GM19397 (cell line): ENCODE measurements at regions not wholly inside any gene's neighbourhood (a gene's known extent, or its start where the extent isn't known, plus 50 kb on each side); places are given as distances from the start of the nearest gene placed in this dataset.
"Not testable (repeated sequence)": the region's sequence is repeated elsewhere in the genome, so short reads cannot be mapped to it uniquely, and the experiment has no call there.

Experiments
- ATAC-seq: cut with Tn5 transposase; IDR thresholded peaks from one replicate; pipeline ENCODE4 v1.9.1; 2021; ENCODE audit warnings: mild to moderate bottlenecking, moderate library complexity; ENCODE audit not compliant: unreplicated experiment

DNA sequence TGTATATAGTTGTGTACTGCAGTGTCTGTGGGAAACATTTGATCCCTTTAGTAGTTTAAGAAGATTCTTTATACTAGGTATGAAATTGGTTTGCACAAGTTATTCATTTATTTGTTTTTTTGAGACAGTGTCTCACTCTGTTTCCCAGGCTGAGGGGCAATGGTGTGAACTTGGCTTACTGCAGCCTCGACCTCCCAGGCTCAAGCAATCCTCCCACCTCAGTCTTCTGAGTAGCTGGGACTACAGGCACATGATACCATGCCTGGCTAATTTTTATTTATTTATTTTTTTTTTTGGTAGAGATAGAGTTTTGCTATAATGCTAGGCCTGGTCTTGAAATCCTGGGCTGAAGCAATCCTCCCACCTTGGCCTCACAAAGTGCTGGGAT lies 209.4 kb downstream of the RASSF9 start:
- ATAC-seq, result no peak

DNA sequence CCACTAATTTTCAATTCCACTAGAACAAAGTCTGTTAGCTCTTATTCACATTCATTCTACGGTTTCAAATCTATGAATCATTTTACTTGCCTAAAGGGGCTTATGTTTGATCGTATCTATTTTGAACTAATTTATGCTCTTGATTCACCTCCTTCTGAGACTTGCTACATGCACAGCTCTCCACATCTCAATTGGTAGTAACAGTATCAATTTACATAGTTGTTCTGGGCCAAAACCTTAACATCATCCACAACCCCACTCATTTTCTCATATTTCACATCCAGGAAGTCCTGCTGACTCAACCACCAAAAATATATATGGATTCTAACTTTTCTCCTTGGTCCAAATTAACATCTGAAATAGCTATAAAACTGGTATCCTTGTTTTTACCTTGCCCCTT lies 208.6 kb downstream of the RASSF9 start:
- ATAC-seq, result no peak

DNA sequence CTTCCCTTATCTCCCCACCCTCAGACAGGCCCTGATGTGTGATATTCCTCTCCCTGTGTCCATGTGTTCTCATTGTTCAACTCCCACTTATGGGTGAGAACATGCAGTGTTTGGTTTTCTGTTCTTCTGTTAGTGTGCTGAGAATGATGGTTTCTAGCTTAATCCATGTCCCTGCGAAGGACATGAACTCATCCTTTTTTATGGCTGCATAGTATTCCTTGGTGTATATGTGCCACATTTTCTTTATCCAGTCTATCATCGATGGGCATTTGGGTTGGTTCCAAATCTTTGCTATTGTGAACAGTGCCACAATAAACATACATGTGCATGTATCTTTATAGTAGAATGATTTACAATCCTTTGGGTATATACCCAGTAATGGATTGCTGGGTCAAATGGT lies 207.6 kb downstream of the RASSF9 start:
- ATAC-seq, result not testable (repeated sequence)

DNA sequence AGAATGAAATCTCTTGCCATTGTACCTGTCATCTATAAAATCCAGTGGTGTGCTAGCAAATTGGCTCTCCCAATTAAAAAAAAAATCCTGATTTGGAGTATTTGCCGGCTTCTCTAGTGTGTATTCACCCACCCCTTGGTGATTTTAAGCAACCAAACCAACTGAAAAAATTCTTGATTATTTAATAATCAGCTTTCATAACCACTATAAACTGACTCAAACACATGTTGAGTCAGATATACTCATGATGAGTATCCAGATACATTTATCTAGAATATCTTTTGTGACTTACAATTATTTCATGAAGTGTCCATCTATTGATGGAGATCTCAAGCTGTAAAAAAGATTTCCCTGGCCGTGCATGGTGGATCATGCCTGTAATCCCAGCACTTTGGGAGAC lies 205.4 kb downstream of the RASSF9 start:
- no peak for ATAC-seq

DNA sequence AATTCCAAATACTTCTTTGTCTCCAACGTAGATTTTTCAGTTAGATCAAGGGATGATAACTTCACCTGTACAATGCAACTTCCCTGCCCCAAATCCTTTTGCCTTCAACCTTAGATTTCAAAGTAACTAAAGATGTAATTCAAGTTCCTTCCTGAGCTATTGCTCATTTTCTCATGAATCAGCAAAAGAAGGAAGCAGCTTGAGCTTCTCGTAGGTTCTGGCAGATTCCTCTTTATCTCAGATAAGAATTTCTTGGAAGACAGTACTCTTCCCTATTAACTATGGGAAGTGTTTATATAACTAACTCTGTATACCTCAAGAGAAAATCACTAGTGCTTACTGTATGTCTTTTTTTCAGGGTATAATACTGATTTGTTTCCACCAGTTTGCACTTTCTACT lies 203.8 kb downstream of the RASSF9 start:
- ATAC-seq, result no peak

DNA sequence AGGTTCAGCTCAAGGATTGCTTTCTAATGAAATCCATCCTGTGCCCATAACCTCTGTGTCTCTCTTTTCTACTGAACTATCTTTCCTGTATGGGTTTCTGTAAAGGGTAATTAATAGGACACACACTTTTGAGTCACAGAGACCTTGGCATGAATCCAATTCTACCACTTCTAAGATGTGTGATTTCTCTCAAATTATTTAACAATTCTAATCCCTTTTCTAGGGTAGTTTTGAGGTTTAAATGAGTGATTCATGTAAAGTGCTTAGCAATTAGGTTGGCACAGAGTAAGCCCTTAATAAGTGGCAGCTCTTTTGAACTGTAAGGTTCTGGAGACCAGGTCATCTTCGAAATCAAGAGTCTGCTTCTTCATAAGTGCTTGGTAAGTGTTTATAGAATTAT lies 202.7 kb downstream of the RASSF9 start:
- no peak for ATAC-seq

DNA sequence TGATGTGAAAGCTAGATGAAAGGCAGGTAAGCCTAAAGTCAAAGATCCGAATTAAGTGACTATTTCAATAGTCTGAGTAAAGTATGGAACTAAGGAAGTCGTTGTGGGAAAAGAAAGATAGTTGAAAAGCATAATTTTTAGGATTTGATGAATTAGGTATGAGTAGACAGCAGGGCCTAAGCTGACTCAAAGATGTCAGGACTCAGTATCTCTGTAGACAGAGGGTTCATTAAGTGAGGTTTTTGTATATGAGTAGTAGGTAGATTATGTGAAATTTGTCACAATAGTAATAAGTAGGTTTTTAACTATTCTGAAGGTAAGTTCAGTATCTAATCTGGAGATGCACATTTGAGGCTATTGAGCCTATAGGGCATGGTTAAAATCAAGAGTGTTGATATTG lies 196.4 kb downstream of the RASSF9 start:
- no peak for ATAC-seq

DNA sequence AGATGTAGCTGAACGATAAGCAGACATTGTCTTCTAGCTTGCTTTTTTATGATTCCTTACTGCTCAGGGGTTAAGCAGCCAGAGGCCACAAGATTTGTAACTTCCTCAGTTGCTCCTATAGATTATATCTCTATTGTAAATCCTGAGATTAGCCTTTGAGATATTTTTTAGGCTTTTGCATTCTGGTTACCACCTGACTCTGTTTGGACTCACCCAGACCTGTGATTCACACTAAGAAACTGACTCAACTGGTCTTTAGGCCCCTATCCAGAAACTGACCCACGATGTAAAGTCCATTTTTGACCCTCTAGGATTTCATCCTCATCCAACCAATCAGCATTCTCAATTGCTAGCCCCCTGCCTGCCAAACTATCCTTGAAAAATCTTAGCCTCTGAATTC lies 194.4 kb downstream of the RASSF9 start:
- no peak for ATAC-seq

DNA sequence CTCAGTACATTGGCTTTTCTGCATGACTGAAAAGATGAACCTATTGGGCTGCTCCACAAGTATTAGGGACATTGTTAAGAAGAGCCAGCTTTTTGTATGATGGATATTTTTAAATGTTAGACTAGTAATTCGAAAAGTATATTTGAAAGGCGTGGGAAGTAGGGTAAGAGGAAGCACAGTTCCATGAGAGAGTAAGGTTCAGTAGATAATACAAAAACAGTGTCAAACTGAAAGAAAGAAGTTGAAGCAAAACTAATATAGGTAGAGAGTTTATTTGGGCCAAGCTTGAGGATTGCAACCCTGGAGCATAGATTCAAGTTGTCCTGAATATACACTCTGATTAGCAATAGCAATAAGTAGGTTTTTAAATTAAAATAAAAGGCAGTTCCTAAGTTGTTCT lies 193.9 kb downstream of the RASSF9 start:
- ATAC-seq, result no peak

DNA sequence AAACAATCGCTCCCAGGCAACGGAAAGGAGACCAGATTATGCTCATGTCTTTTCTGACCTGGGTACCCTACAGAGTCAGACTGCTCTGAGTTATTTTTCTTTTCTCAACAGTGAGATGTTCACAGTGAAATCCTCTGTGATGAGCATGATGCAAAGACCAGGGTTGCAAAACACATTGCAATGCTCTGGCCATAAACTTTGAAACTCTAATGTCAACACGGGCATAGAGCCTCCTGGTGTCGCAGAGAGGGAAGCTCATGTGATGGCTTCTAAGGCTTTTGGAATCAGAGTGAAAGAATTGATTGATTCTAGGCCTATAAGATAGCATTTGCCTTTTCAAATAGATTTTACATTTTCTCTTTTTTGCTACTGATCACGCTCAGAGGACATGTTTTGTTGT lies 193.4 kb downstream of the RASSF9 start:
- ATAC-seq, result no peak

DNA sequence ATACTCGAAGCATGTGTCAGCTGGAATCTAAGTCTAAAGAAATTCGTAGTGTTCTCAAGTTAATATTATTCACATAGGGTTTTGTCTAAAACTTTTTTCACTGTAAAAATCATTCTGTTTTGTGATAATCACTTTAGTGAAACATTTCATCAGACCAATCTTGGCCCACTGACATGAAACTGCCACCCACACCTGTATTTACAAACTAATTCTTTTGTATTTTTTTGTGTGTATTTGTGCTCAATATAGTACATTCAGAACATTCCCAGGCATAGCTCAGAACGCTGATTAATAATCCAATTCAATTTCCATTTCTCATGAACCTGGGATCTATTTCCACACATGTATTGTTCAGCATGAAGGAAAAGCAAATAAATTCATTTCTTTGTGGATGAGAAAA lies 191.7 kb downstream of the RASSF9 start:
- ATAC-seq, result no peak

DNA sequence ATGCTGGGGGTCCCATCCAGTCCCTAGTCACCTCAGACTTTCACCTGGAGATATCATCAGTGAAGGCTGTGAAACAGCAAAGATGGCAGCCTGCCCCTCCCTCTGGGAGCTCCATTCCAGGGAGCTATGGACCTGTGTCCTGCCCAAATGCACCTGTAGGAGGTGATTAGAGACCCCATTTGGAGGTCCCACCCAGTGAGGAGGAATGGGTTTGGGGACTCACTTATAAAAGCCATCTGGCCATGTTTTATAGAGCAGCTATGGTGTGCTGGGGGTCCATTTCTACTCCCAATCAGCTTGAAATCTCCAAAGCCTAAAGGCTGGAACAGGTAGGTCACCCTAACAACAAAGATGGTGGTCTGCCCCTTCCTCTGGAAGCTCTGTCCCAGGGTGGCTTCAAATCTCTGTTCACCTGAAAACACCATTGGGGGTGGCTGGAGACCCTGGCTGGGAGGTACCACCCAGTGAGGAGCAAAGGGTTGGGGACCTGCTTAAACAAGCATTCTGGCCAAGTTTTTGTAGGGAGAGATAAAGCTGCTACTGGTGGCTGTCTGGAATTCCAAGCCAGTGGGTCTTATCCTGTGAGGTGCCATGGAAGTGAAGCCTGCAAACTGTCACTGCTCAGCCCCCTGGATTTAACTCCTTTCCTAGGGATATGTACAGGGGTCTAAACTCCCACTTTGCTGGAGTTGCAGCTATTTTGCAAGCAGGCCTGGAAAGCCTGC lies 182.3 kb downstream of the RASSF9 start:
- no peak for ATAC-seq

DNA sequence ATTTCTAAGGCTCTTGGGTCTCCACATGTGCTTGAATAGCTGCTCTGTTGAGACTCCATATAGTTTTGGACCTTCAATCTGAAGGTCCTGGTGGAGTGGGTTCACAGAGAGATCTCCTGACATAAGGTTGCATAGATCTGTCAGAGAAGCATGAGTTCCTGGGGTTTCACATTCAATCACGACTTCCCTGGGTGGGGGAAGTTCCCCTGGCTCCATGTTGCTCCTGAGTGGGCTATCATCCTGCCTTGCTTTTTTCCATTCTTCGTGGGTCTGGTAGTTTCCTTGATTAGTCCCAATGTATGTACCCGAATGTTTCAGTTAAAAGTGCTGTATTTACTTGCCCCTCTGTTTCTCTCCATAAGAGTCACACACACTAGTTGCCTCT lies 181.8 kb downstream of the RASSF9 start:
- no peak for ATAC-seq

DNA sequence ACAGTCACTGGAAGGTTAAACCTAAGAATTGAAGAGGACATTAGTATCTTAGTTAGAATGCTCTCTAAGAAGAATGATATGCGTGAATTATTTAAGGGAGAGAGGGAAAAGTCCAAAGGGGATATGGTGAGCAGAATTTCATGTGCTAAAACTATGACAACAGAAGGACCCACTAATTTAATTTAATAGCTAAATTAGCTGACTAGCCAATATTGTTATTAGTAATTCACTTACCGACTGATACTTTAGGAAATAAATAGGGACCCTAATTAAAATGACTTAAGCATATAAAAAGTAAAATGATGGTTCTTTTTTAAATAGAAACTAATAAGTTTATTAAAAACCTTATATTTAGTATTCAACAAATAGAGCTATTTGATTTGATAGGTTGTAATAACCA lies 179.6 kb downstream of the RASSF9 start:
- ATAC-seq, result no peak

DNA sequence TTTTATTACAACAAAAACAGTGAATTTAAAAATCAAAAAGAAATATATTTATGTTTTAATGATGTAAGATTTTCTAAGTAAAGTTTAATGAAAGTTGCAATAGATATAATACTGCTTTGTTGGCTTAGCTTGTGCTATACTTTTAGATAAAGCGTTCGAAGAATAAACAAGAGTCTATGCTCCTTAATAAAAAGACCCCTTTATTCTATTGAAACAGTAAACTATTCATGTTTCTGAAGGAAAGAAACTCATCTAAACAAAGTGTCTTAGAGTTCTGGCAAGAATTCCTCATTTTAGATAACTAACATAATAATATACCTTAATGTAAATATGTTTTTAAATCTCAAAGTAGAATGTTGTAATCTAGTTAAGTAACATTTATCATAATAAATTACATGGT lies 179.0 kb downstream of the RASSF9 start:
- no peak for ATAC-seq

DNA sequence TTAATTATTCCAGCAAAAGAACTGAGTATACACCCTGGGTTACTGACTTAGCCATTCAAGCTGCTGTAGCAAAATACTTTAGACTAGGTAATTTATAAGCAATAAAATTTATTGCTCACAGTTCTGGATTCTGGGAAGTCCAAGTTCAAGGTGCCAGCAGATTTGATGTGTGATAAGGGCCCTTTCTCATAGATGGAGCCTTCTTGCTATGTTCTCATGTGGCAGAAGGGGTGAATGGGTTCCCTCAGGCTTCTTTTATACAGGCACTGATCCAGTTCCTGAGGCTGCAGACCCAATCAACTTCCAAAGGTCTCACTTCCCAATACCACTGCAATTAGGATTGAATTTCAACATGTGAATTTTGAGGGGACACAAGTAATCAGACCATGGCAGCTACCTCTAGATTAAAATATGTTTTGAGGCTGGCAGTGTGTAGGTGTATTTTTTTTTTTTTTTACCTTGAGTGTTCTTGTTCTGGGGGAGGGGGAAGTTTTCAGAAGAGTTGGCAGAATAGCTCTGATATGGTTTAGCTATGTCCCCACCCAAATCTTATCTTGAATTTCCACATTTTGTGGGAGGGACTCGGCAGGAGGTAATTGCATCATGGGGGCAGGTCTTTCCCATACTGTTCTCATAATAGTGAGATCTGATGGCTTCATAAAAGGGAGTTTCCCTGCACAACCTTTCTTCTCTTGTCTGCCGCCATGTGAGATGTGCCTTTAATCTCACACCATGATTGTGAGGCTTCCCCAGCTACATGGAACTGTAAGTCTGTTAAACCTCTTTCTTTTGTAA lies 178.2 kb downstream of the RASSF9 start:
- no peak for ATAC-seq

DNA sequence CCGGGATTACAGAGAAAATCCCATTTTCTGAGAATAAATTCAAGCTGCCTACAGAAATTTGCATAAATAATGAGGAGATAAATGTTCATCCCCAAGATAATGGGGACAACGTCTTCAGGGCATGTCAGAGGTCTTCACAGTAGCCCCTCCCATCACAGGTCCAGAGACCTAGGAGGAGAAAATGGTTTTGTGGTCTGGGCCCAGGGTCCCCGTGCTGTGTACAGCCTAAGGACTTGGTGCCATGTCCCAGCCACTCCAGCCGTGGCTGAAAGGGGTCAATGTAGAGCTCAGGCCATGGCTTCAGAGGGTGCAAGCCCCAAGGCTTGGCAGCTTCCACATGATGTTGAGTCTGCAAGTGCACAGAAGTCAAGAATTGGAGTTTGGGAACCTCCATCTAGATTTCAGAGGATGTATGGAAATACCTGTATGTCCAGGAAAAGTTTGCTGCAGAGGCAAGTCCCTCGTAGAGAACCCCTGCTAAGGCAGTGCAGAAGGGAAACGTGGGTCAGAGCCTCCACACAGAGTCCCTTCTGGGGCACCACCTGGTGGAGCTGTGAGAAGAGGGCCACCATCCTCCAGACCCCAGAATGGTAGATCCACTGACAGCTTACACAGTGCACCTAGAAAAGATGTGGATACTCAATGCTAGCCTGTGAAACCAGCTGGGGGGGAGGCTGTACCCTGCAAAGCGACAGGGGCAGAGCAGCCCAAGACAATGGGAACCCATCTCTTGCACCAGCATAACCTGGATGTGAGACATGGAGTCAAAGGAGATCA lies 176.3 kb downstream of the RASSF9 start:
- ATAC-seq, result no peak

DNA sequence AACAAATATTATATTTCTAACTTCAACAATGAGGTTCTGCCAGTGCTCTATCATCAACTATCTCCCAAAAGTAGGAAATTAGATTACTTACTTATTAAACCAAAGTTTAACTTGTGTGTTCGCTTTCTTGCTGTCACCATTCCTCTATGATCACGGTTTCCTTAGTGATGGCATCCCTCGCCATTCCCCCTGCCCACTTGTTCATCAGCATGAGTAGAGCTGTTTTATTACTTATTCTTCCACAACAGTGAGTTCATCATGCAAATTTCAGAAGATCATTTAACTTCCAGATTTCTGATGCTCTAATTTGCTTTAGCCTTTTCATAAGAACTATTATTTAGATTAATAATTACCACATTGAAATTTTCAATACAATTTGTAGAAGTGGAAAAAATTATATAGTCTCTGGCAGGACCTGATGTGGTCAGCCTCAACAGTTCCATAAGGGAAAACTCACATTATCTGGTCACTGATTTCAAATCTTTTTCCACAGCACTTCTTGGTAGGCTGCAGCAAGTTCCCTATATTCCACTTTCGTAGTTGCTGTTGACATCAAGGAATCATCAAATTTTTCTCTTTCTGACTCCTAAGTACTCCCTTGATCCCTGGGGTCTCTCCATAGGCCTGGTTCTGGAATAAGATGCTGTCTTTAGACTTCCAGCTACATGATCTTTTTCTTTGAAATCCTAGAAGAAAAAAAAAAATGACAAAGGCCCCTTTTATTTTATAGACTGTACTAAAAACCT lies 174.6 kb downstream of the RASSF9 start:
- no peak for ATAC-seq

DNA sequence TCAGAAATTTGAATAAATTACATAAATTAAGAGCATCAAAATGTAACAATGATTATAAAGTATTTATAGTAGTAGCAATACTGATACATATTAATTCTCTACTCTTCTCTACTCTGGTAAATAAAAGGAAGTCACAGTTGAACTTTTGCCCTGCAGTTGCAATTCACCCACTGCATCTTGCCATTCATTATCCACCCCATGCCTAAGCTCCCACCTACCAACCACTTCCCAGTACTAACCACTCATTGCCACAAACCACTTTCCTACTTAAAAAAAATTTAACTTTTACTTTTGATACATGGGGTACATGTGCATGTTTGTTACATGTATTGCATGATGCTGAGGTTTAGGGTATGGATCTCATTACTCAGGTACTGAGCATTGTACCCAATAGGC lies 174.0 kb downstream of the RASSF9 start:
- ATAC-seq, result no peak

DNA sequence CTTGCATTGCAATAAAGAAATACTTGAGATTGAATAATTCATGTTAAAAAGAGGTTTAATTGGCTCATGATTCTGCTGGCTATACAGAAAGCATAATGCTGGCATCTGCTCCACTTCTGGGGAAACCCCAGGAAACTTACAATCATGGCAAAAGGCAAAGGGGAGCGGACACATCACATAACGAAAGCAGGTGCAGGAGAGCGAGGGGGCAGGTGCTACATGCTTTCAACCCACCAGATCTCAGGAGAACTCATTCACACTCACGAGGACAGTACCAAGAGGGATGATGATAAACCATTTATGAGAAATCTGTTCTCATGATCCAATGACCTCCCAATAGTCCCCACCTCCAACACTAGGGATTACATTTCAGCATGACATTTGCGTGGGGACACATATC lies 172.6 kb downstream of the RASSF9 start:
- ATAC-seq, result no peak

DNA sequence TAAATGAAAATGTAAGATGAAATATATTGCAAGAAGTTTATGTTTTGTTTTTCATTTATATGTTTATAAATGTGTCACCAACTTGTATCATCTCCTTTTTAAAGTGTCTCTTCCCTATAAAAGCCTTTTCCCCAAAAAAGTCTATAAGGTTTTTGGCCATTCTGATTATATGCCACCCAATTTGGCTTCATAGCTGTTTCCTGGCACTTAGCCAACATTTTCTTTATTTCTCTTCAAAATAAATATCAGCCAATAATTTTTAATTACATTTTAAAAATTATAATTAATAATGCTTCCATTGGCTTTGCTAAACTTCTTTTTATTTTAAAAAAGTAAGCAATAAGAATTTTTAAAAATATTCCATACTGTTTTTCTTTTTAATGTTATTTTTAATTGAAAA lies 171.8 kb downstream of the RASSF9 start:
- ATAC-seq, result no peak
